IMR-90 (cell line): ENCODE measurements at regions not wholly inside any gene's neighbourhood (a gene's known extent, or its start where the extent isn't known, plus 50 kb on each side); places are given as distances from the start of the nearest gene placed in this dataset.

Experiments
- ATAC-seq: fragments of 200-7000 bp; cut with Tn5 transposase; 2 replicates; pipeline ENCODE4 v1.9.1; 2020; ENCODE audit warnings: low read depth, mild to moderate bottlenecking, moderate library complexity
- BruUV-seq: library from RNA; stranded (reverse); fragments of 400-500 nt; replicated peaks from 2 replicates; lab custom pipeline; 2021; lab: Mats Ljungman, UMichigan
- CTCF ChIA-PET: fragments of 300-600 bp; formaldehyde crosslinking; extraction: SDS; loops from one replicate; lab custom pipeline; 2021; ENCODE audit warnings: antibody characterized with exemption; lab: Yijun Ruan, JAX
- POLR2A ChIA-PET: fragments of 300-600 bp; sonication (Branson Sonifier 250); formaldehyde crosslinking; loops from one replicate; lab custom pipeline; 2022; ENCODE audit warnings: antibody characterized with exemption; ENCODE audit not compliant: unreplicated experiment; lab: Charles Lee
- DNase-seq: peaks from one replicate; pipeline ENCODE4 v3.0.0; 2013
- H2AFZ ChIP-seq: replicated peaks from 2 replicates; pipeline ENCODE3; 2013; ENCODE audit warnings: low read length, mild to moderate bottlenecking; ENCODE audit not compliant: poor library complexity
- H2AK5ac ChIP-seq: 2 replicates; pipeline ENCODE4 v1.6.1; 2013; ENCODE audit warnings: low read depth, low read length, inconsistent platforms
- H2AK9ac ChIP-seq: replicated peaks from 2 replicates; pipeline ENCODE3; 2013; ENCODE audit warnings: mild to moderate bottlenecking, low read depth, low read length, moderate library complexity; ENCODE audit not compliant: poor library complexity
- H2BK120ac ChIP-seq: 2 replicates; pipeline ENCODE4 v1.6.1; 2013; ENCODE audit warnings: low read depth, low read length, inconsistent platforms
- H2BK15ac ChIP-seq: 3 replicates; pipeline ENCODE4 v1.6.1; 2013; ENCODE audit warnings: low read depth, low read length, inconsistent platforms
- H2BK20ac ChIP-seq: 2 replicates; pipeline ENCODE4 v1.6.1; 2013; ENCODE audit warnings: low read depth, mild to moderate bottlenecking, inconsistent platforms, low read length, moderate library complexity
- H2BK5ac ChIP-seq: 2 replicates; pipeline ENCODE4 v1.6.1; 2013; ENCODE audit warnings: mild to moderate bottlenecking, low read depth, low read length, inconsistent platforms; ENCODE audit not compliant: poor library complexity, severe bottlenecking
- H3K14ac ChIP-seq: replicated peaks from 2 replicates; pipeline ENCODE4 v1.6.1; 2013; ENCODE audit warnings: low read depth, low read length, inconsistent platforms
- H3K18ac ChIP-seq: 2 replicates; pipeline ENCODE4 v1.6.1; 2013; ENCODE audit warnings: low read depth, low read length, control low read depth
- H3K23ac ChIP-seq: 2 replicates; pipeline ENCODE4 v1.6.1; 2013; ENCODE audit warnings: low read depth, low read length, inconsistent platforms
- H3K27ac ChIP-seq: 2 replicates; pipeline ENCODE4 v1.5.1; 2013; ENCODE audit warnings: mild to moderate bottlenecking, control low read depth, low read length; ENCODE audit not compliant: insufficient read depth
- H3K27me3 ChIP-seq: 2 replicates; pipeline ENCODE4 v1.6.1; 2013; ENCODE audit warnings: low read length; ENCODE audit not compliant: control insufficient read depth, insufficient read depth
- H3K36me3 ChIP-seq: 2 replicates; pipeline ENCODE4 v1.6.1; 2013; ENCODE audit warnings: low read length, mixed read lengths; ENCODE audit not compliant: control insufficient read depth, insufficient read depth
- H3K4ac ChIP-seq: 2 replicates; pipeline ENCODE4 v1.6.1; 2013; ENCODE audit warnings: low read depth, low read length, inconsistent platforms
- H3K4me1 ChIP-seq: 2 replicates; pipeline ENCODE4 v1.6.1; 2013; ENCODE audit warnings: low read length, mixed read lengths; ENCODE audit not compliant: control insufficient read depth, insufficient read depth
- H3K4me2 ChIP-seq: 2 replicates; pipeline ENCODE4 v1.6.1; 2013; ENCODE audit warnings: low read depth, mild to moderate bottlenecking, control low read depth, low read length, moderate library complexity
- H3K4me3 ChIP-seq: 2 replicates; pipeline ENCODE4 v1.5.1; 2013; ENCODE audit warnings: low read depth, mild to moderate bottlenecking, control low read depth, low read length, moderate library complexity; ENCODE audit not compliant: insufficient read depth
- H3K56ac ChIP-seq: 2 replicates; pipeline ENCODE4 v1.6.1; 2013; ENCODE audit warnings: low read length, inconsistent platforms; ENCODE audit not compliant: insufficient read depth; ENCODE audit errors: extremely low read depth
- H3K79me1 ChIP-seq, 2 experiments: 2 replicates each; pipeline ENCODE4 v1.6.1; 2013; ENCODE audit warnings: low read length in 2 of 2, inconsistent platforms in 1 of 2, low read depth in 1 of 2
- H3K9ac ChIP-seq: 2 replicates; pipeline ENCODE4 v1.6.1; 2013; ENCODE audit warnings: low read depth, low read length, control low read depth
- H3K9me1 ChIP-seq: 2 replicates; pipeline ENCODE4 v1.6.1; 2013; ENCODE audit warnings: low read length, inconsistent platforms; ENCODE audit not compliant: insufficient read depth
- H3K9me3 ChIP-seq: 2 replicates; pipeline ENCODE4 v1.6.1; 2013; ENCODE audit warnings: low read length; ENCODE audit not compliant: control insufficient read depth, insufficient read depth
- H4K20me1 ChIP-seq: 2 replicates; pipeline ENCODE4 v1.6.1; 2013; ENCODE audit warnings: low read length, inconsistent platforms; ENCODE audit not compliant: insufficient read depth
- H4K5ac ChIP-seq: 2 replicates; pipeline ENCODE4 v1.6.1; 2013; ENCODE audit warnings: mild to moderate bottlenecking, low read depth, low read length, control low read depth
- H4K8ac ChIP-seq, 2 experiments: 2 replicates each; pipeline ENCODE4 v1.6.1; 2013; ENCODE audit warnings: low read depth in 2 of 2, low read length in 2 of 2, control low read depth in 1 of 2, inconsistent platforms in 1 of 2
- H4K91ac ChIP-seq: 2 replicates; pipeline ENCODE4 v1.6.1; 2013; ENCODE audit warnings: low read depth, low read length, inconsistent platforms; ENCODE audit not compliant: insufficient read depth
- BHLHE40 ChIP-seq: fragments of 150-350 bp; IDR thresholded peaks from 2 replicates; pipeline ENCODE4 v1.6.1; 2016; ENCODE audit warnings: mild to moderate bottlenecking, low read depth, low read length
- CEBPB ChIP-seq: IDR thresholded peaks from 2 replicates; pipeline ENCODE4 v1.6.1; 2012; ENCODE audit warnings: low read depth, low read length, improper control_type of control experiment
- MAZ ChIP-seq: IDR thresholded peaks from 2 replicates; pipeline ENCODE4 v1.6.1; 2012; ENCODE audit warnings: low read depth, mild to moderate bottlenecking, low read length, improper control_type of control experiment, moderate library complexity, borderline replicate concordance
- MXI1 ChIP-seq: IDR thresholded peaks from 2 replicates; pipeline ENCODE4 v1.6.1; 2012; ENCODE audit warnings: low read depth, mild to moderate bottlenecking, low read length, moderate library complexity, borderline replicate concordance
- POLR2A ChIP-seq: IDR thresholded peaks from 2 replicates; pipeline ENCODE4 v1.6.1; 2012; ENCODE audit warnings: mild to moderate bottlenecking, low read depth, low read length
- RAD21 ChIP-seq: IDR thresholded peaks from 2 replicates; pipeline ENCODE4 v1.6.1; 2012; ENCODE audit warnings: low read length, improper control_type of control experiment
- RFX5 ChIP-seq: IDR thresholded peaks from 2 replicates; pipeline ENCODE4 v1.8.0; 2012; ENCODE audit warnings: low read depth, mild to moderate bottlenecking, low read length, moderate library complexity
- SMC3 ChIP-seq: fragments of 150-350 bp; IDR thresholded peaks from 2 replicates; pipeline ENCODE4 v1.6.1; 2016; ENCODE audit warnings: low read depth, mild to moderate bottlenecking, antibody characterized with exemption, low read length, moderate library complexity
- WGBS, 2 experiments: methylation state at CpG; one replicate each; pipeline versions ENCODE4 v1.1.5 to v1.1.7; 2013; ENCODE audit warnings: missing lambda C conversion rate in 2 of 2; ENCODE audit not compliant: insufficient read length in 1 of 2; ENCODE audit errors: extremely low coverage in 2 of 2; 5-methylcytosine and 5-hydroxymethylcytosine counted together
- dilution Hi-C: fragments of 300-500 bp; cut with HindIII; formaldehyde crosslinking; loops from one replicate; pipeline ENCODE4 v1.14.3; 2018; ENCODE audit warnings: low sequenced_read_pairs; ENCODE audit not compliant: unreplicated experiment
- in situ Hi-C: fragments of 300-500 bp; cut with MboI; formaldehyde crosslinking; loops from 3 replicates; pipeline ENCODE4 v1.14.3; 2019; ENCODE audit warnings: low sequenced_read_pairs, inconsistent platforms, mixed read lengths
- intact Hi-C: fragments of 100-400 bp; cut with micrococcal nuclease; formaldehyde crosslinking; loops from 2 replicates; pipeline ENCODE4 v1.10.0; 2022
- TF ChIP-seq, protein P1 (sequence below): fragments of 150-350 bp; IDR thresholded peaks from 2 replicates; pipeline ENCODE4 v1.6.1; 2016; ENCODE audit warnings: low read depth, mild to moderate bottlenecking, low read length, moderate library complexity, borderline replicate concordance

DNA sequence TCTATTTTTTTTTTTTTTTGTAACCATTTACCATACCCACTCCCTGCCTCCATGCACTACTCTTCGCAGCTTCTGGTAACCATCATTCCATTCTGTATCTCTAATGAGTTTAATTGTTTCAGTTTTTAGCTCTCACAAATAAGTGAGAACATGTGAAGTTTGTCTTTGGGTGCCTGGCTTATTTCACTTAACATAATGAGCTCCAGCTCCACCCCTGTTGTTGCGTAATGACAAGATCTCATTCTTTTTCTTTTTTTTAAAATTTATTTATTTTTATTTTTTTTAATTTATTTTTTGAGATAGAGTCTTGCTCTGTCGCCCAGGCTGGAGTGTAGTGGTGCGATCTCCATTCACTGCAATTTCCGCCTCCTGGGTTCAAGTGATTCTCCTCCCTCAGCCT lies 142.3 kb upstream of the PCLO start:
- no peak overlapping the region for H3K56ac ChIP-seq
- H3K23ac ChIP-seq: no peak overlapping the region
- ChIA-PET POLR2A (no interaction called here), CTCF (interaction anchor here (0.7 kb wide), 1 partner anchor 502 kb away, joined by 3 read pairs; no protein-coding TSS in a partner anchor)
- no peak overlapping the region for H3K4me3 ChIP-seq
- no peaks in the 10 kb centered on the region for H3K36me3 ChIP-seq
- no peak overlapping the region for H4K5ac ChIP-seq
- TF ChIP-seq CEBPB (peak; percentile 60), POLR2A (no peak), RFX5 (no peak), SMC3 (no peak), BHLHE40 (no peak), RAD21 (no peak), MXI1 (no peak), MAZ (no peak)
- TF ChIP-seq, protein P1, sequence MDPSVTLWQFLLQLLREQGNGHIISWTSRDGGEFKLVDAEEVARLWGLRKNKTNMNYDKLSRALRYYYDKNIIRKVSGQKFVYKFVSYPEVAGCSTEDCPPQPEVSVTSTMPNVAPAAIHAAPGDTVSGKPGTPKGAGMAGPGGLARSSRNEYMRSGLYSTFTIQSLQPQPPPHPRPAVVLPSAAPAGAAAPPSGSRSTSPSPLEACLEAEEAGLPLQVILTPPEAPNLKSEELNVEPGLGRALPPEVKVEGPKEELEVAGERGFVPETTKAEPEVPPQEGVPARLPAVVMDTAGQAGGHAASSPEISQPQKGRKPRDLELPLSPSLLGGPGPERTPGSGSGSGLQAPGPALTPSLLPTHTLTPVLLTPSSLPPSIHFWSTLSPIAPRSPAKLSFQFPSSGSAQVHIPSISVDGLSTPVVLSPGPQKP: no peak
- in situ Hi-C loops: no loop called here
- no peak overlapping the region for H2BK15ac ChIP-seq
- H2AK5ac ChIP-seq: no peak overlapping the region
- H2BK5ac ChIP-seq: no peak overlapping the region
- H3K27ac ChIP-seq: no peak overlapping the region
- H3K14ac ChIP-seq: no peak overlapping the region
- H3K9me1 ChIP-seq: no peaks in the 10 kb centered on the region
- no peak overlapping the region for H2BK20ac ChIP-seq
- H3K9ac ChIP-seq: no peak overlapping the region
- DNase-seq: no peak
- no CpG with 5 or more reads among the region's 5 CpGs for WGBS, 2 experiments
- H3K4ac ChIP-seq: no peak overlapping the region
- H4K91ac ChIP-seq: no peak overlapping the region
- no peak overlapping the region for H3K4me2 ChIP-seq
- no peak overlapping the region for H2AK9ac ChIP-seq
- no peaks in the 10 kb centered on the region for H3K27me3 ChIP-seq
- H4K8ac ChIP-seq: no peak overlapping the region
- H3K4me1 ChIP-seq: no peaks in the 10 kb centered on the region
- dilution Hi-C loops: no loop called here
- H2BK120ac ChIP-seq: no peak overlapping the region
- intact Hi-C loops: no loop called here
- H4K20me1 ChIP-seq: no peaks in the 10 kb centered on the region
- H3K9me3 ChIP-seq: no peaks in the 10 kb centered on the region
- BruUV-seq: no TSS peak
- no peak overlapping the region for H3K18ac ChIP-seq
- H2AFZ ChIP-seq: no peak overlapping the region
- ATAC-seq: no peak
- H3K79me1 ChIP-seq: no peaks in the 10 kb centered on the region
